SH-SY5Y (cell line): ENCODE measurements at regions not wholly inside any gene's neighbourhood (a gene's known extent, or its start where the extent isn't known, plus 50 kb on each side); places are given as distances from the start of the nearest gene placed in this dataset.

Source experiments
- GATA2 ChIP-seq: IDR thresholded peaks from 2 replicates; pipeline ENCODE4 v1.6.1; 2011; ENCODE audit warnings: mild to moderate bottlenecking, low read depth, low read length
- GATA3 ChIP-seq: IDR thresholded peaks from 2 replicates; pipeline ENCODE4 v1.6.1; 2011; ENCODE audit warnings: low read depth, mild to moderate bottlenecking, low read length, moderate library complexity

DNA sequence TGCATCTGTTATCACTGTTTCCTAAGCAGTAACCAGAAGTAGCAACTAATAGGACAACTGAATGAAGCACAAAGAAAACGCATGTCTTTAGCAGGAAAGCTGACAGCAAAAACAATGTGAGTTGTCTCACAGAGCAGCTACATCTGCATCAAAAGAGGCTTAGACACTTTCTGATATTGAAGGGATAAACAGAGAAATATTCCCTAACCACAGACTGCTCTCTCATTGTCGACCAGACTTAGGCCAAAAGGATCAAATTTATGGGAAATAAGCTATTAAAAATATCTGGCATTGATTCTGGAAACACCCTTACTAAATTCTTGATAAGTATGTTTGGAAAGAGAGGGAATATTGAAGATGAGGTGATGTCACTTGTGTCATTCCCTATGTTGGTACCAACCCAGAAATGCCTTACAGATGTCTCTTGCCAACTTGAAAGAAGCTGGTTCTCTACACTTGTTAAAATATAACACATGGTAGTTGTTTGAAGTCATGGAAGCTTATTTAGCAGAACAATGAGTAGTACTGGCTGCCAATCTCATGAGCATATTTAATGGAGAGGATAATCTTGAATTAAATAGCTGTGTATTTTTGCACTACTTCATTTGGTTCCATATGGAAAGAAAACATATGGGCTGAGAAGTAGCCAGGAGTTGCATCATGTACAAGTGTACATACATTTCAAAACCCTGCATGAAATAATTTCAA is 929.3 kb upstream of the MAN1A1 start:
- no peak for TF ChIP-seq GATA2
- no peak for TF ChIP-seq GATA3
